ENCODE measurements at regions not wholly inside any gene's neighbourhood (a gene's known extent, or its start where the extent isn't known, plus 50 kb on each side); places are given as distances from the start of the nearest gene placed in this dataset.
"Not testable (repeated sequence)": the region's sequence is repeated elsewhere in the genome, so short reads cannot be mapped to it uniquely, and the experiment has no call there.

DNA sequence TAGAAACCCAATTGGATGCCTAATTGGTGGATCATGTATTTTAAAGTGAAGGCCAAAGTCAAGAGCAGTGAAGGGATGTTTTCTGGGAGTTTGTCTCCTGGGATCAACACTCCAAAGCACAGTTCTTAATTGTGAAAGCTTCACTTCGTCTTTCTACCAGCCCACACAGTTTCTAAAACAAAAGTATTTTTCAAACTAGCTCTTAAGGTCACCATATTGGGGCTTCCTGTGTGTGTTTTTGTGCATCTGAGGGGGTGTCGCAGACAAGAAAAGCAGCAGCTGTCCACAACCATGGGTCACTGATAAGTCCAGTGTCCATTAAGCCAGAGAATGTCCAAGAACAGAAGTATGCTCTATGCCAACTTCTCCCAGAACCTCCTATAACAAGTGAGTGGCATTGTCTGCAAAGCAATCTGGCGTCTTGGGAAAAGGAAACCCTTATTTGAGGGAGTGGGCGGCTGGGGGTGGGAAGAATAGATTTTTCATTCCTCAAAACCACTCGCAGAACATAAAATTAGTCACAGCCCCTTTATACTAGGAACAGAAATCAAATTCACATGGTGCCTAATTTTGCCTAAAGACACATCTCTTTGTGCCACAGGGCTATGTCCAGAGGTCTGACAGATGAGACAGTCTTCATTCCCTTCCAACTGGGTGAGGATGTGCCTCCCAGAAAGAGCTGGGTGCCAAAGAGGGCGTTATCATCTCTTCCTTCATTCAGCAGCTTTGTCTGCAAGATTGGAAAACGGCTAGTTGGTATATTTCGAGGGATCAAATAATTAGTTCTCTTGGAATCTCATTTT lies 610.4 kb downstream of the BCOR start:
- DNase-seq = no peak

DNA sequence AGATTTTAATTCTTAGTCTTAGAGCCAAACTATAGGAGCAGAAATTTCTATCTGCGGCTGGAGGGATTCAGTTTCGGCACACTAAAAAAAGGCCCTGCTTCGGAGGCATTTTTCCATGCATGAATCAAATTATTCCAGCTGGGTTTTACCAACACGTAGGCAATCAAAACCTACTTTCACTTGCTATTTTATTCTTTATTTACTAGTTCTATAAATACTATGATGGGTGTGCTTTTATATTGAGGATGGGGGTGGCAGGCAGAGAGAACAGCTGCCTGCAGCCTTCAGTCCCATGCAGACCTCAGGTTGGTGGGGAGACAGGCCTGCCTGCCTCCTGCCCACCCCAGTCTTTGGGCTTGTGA lies 609.8 kb downstream of the BCOR start:
- no peak for DNase-seq

GRCh38 chrX:39491548-39492297 lies 606.0 kb downstream of the BCOR start:
- DNase-seq = no peak

GRCh38 chrX:39492497-39493162 lies 605.1 kb downstream of the BCOR start:
- no peak for DNase-seq

DNA sequence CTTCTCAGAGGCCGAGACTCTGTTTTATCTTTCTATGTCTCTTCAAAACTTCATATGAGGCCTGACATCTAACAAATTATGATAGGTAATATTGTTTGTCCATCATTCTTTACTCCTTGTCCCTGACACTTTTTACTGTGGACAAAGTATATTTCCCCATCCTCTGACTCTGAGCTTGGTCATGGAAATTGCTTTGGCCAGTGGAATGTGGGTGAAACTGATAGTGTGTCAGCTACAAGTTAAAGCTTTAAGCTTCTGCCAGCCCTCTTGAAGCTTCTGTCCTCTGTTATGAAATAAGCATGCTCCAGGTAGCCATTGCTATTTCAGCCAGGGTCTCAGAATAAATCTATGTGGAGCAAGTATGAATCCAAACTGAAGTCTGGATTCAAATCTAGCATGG lies 604.6 kb downstream of the BCOR start:
- DNase-seq = no peak

GRCh38 chrX:39497117-39497516 lies 600.6 kb downstream of the BCOR start:
- DNase-seq = not testable (repeated sequence)

- DNase-seq = no peak
These were observed 600.0 kb downstream of the BCOR start for GRCh38 chrX:39497702-39498265.

DNA sequence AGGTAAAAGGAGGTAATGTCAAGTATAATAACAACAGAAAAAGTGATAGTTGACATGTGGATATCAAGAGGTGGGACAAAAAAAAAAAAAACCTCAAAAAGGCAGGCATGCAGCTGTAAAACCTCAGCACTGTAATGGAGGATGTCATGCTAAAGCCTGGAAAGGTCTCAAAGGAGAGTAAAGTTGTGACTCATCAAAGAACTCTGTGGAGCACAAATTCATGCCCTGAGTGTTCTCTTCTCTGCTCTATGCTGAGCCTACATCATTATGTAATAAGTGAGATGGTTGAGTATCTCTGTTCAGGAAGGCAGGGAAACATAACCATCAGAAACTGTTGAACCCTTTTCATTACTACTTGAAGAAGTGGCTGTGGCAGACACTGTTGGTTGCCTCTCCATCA lies 597.8 kb downstream of the BCOR start:
- DNase-seq = no peak

GRCh38 chrX:39501822-39502221 lies 595.9 kb downstream of the BCOR start:
- no peak for DNase-seq

GRCh38 chrX:39502486-39502885 lies 595.3 kb downstream of the BCOR start:
- no peak for DNase-seq

GRCh38 chrX:39504227-39504626 lies 593.5 kb downstream of the BCOR start:
- DNase-seq = no peak

DNA sequence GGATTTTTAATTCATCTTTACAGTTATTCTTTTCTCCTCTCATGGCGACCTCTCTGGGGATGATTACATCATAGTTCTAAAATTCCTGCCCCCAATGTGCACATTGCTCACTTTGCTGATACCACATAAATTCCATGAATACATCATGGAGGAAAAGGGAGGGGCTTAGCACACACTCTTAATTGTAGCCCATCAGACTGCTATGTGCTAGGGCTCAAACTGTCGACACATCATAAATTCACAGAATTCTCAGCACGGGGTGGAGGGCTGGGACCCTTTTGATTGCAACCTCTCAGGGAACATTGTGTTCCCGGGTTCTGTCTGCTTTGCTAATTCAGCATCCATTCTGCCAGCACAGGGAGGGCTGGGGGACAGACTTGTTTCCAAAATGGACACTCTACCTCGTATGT lies 592.9 kb downstream of the BCOR start:
- DNase-seq = no peak

GRCh38 chrX:39506131-39506530 lies 591.6 kb downstream of the BCOR start:
- no peak for DNase-seq

- no peak for DNase-seq
These were observed 590.7 kb downstream of the BCOR start for GRCh38 chrX:39507034-39507433.

DNA sequence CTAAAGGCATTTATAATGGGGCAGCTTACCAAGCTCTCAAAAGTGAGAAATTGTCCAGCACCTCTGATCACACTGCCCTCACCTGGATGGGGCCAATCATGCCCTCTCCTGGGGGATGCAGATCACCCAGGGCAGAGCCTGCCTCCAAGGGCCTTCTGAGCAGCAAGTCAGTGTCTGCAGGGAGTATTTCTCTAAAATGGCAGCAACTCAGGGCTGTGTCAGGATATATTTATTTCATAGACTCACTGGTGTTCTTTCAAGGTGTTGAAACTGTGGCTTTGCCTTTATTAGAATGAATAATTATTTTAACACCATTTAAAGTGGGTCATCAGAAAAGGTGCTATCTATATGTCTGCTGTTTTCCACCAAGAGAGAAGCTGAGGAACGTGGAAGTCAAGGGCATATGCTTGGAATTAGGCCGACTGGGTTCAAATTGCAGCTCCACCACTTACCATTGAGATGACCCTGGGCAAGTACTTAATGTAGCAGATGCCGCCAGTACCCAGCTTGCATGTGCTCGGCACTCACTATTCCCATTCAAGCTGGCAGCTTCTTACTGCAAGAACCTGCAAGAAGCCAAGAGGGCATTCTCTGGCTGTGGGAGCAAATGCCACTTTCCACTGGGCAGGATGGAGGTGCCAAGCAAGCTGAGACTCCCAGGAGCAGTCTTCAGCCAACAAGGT lies 590.0 kb downstream of the BCOR start:
- no peak for DNase-seq

DNA sequence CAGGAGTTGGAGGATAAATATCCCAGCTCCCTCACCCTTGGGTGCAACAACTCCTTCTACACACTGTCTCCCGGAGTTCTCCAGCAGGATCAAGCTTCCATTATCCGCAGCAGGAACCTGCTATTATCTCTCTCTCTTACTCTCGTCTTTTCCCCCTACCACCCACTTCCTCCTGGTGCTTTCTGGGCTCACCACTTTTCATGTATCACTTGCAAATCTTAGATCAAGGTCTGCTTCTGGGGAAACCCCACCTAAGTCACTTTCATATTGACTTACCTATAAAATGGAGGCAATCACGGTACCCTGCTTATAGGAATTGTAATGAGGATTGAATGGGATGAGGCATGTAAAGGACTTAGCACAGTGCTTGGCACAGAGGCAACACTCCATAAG lies 589.5 kb downstream of the BCOR start:
- DNase-seq = no peak

DNA sequence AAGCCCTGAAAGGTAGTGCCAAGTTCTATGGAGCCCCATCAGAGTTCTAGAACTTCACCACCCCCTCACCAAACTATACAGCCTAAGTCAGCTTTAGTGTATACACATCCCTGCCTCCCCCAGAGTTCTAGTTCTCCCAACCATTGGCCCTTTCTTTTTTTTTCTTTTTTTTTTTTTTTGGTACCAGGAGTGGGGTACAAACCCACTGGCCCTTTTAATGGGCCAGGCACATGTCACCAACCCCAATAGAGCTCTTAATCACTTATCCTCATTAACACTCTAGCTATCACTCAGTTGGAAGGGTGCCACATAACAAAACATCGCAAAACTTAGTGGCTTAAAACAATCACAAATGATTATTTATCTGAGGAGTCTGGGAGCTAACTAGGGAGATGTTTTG lies 588.6 kb downstream of the BCOR start:
- no peak for DNase-seq

- DNase-seq = no peak
These were observed 583.9 kb downstream of the BCOR start for GRCh38 chrX:39513836-39514235.

GRCh38 chrX:39514801-39515200 lies 583.0 kb downstream of the BCOR start:
- no peak for DNase-seq

GRCh38 chrX:39516427-39516841 lies 581.3 kb downstream of the BCOR start:
- peak; percentile 1 for DNase-seq

- no peak for DNase-seq
These were observed 579.2 kb downstream of the BCOR start for GRCh38 chrX:39518476-39519029.

- DNase-seq = no peak
These were observed 578.7 kb downstream of the BCOR start for GRCh38 chrX:39519030-39519488.
